Activated B cell treated with CpG ODN at 0.5 μM for 24 hours (primary cell): ENCODE measurements at regions not wholly inside any gene's neighbourhood (a gene's known extent, or its start where the extent isn't known, plus 50 kb on each side); places are given as distances from the start of the nearest gene placed in this dataset.

Experiments used
- ATAC-seq: fragments of 200-7000 bp; cut with Tn5 transposase; one replicate; pipeline ENCODE4 v1.10.0; 2021; ENCODE audit warnings: low read depth, mild to moderate bottlenecking, moderate library complexity
- CTCF ChIA-PET: fragments of 350-600 bp; sonication (Branson Sonifier 250); formaldehyde crosslinking; loops from one replicate; lab custom pipeline; 2021; ENCODE audit warnings: antibody characterized with exemption; lab: Charles Lee
- POLR2A ChIA-PET: fragments of 350-600 bp; sonication (Branson Sonifier 250); formaldehyde crosslinking; loops from one replicate; lab custom pipeline; 2021; ENCODE audit warnings: antibody characterized with exemption; lab: Charles Lee
- DNase-seq: peaks from one replicate; pipeline ENCODE4 v3.0.0; 2022
- H3K27ac Mint-ChIP-seq: one replicate; pipeline ENCODE4 v1.8.0; 2020; ENCODE audit warnings: mixed read lengths
- H3K27me3 Mint-ChIP-seq: one replicate; pipeline ENCODE4 v1.8.0; 2021; ENCODE audit warnings: mixed read lengths
- H3K36me3 Mint-ChIP-seq: one replicate; pipeline ENCODE4 v1.8.0; 2021; ENCODE audit warnings: low read depth, mixed read lengths
- H3K4me1 Mint-ChIP-seq: one replicate; pipeline ENCODE4 v1.8.0; 2021; ENCODE audit warnings: mixed read lengths
- H3K4me3 Mint-ChIP-seq: one replicate; pipeline ENCODE4 v1.8.0; 2020; ENCODE audit warnings: mild to moderate bottlenecking, mixed read lengths
- H3K9me3 Mint-ChIP-seq: one replicate; pipeline ENCODE4 v1.8.0; 2020; ENCODE audit warnings: mixed read lengths
- intact Hi-C: fragments of 100-400 bp; cut with micrococcal nuclease; formaldehyde crosslinking; loops from one replicate; pipeline ENCODE4 v1.15.1; 2024
- TF ChIP-seq, protein P1 (sequence below): fragments of 200-600 bp; IDR thresholded peaks from one replicate; pipeline ENCODE4 v1.8.0; 2022; ENCODE audit warnings: antibody characterized with exemption, mild to moderate bottlenecking

DNA sequence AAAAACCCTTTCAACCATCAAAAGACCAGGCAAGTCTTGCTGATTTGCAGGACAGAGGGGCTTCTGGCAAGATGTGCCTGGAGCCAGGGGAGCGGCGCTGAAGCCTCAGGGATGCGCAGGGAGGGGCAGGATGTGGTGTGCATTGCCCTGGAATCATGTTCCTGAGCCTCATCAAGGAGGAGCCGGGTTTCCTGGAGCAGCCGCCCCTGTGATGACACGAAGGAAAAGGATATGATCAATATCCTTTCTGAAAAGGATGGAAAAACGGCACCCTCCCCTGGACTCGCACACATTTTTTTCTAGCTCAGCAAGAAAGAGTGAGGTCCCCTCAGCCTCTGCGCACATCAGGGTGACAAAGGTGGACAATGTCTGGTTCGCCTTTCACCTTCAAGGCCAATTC lies 173.1 kb upstream of the SSTR4 start:
- no peak overlapping the region for H3K4me3 Mint-ChIP-seq
- H3K9me3 Mint-ChIP-seq, result no peaks in the 10 kb centered on the region
- H3K27ac Mint-ChIP-seq, result no peak overlapping the region
- DNase-seq (no peak), ATAC-seq (no peak)
- no peaks in the 10 kb centered on the region for H3K27me3 Mint-ChIP-seq
- TF ChIP-seq, protein P1, sequence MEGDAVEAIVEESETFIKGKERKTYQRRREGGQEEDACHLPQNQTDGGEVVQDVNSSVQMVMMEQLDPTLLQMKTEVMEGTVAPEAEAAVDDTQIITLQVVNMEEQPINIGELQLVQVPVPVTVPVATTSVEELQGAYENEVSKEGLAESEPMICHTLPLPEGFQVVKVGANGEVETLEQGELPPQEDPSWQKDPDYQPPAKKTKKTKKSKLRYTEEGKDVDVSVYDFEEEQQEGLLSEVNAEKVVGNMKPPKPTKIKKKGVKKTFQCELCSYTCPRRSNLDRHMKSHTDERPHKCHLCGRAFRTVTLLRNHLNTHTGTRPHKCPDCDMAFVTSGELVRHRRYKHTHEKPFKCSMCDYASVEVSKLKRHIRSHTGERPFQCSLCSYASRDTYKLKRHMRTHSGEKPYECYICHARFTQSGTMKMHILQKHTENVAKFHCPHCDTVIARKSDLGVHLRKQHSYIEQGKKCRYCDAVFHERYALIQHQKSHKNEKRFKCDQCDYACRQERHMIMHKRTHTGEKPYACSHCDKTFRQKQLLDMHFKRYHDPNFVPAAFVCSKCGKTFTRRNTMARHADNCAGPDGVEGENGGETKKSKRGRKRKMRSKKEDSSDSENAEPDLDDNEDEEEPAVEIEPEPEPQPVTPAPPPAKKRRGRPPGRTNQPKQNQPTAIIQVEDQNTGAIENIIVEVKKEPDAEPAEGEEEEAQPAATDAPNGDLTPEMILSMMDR, result no peak
- no peaks in the 10 kb centered on the region for H3K36me3 Mint-ChIP-seq
- H3K4me1 Mint-ChIP-seq, result no peaks in the 10 kb centered on the region
- ChIA-PET POLR2A (no interaction called here), CTCF (no interaction called here)
- intact Hi-C loops, result no loop called here

DNA sequence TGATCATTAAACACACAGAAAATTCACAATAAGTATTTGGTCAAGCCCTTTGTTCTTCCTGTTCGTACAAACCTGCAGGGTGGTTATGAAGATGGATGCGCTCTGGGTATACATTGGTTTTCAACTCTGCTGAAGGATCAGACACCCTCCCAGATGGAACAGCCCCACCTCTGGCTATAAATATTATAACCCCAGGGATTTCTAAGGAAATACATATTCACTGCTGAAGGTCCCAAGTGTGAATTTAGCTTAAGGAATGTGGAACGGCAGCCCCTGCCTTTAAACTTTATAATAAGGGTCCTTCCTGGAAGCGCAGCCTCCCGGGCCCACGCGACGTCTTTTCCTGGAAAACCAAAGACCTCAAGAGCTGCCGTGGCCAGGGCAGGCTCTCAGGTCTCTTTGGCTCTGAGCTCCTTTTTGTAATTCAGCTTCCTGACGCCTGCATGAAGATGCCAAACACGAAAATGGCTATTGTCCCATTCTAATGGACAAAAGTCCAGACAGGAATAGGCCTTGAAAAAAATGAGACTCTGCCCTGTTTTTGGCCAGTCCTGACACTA lies 172.4 kb upstream of the SSTR4 start:
- H3K27ac Mint-ChIP-seq, result no peak overlapping the region
- no peak for DNase-seq
- TF ChIP-seq, protein P1, result no peak
- POLR2A ChIA-PET, result no interaction called here
- H3K36me3 Mint-ChIP-seq, result no peaks in the 10 kb centered on the region
- no peaks in the 10 kb centered on the region for H3K4me1 Mint-ChIP-seq
- no peaks in the 10 kb centered on the region for H3K27me3 Mint-ChIP-seq
- peaks cover under 1% of the 10 kb centered on the region for H3K9me3 Mint-ChIP-seq
- CTCF ChIA-PET, result no interaction called here
- intact Hi-C loops, result no loop called here
- ATAC-seq, result no peak
- no peak overlapping the region for H3K4me3 Mint-ChIP-seq

DNA sequence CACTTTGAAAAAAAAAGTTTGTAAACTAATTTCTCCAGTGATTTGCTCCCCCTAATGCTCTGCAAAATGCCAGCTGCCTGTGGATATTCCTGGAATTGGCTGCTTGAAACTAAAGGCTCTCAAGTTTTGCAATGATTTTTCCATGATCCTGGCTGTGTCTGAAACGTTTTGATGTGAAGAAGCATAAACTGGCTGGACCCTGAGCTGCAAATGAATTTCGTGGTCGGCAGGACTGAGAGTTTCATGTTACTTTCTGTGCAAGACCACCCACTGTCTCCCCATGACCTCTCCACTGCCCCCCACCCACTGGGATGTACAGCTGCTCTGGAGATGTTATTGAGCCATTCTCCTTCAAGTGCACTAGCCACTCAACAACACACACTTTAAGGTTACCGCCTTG lies 171.3 kb upstream of the SSTR4 start:
- H3K4me1 Mint-ChIP-seq, result no peaks in the 10 kb centered on the region
- no peaks in the 10 kb centered on the region for H3K36me3 Mint-ChIP-seq
- CTCF ChIA-PET, result no interaction called here
- DNase-seq (no peak), ATAC-seq (no peak)
- H3K27me3 Mint-ChIP-seq, result no peaks in the 10 kb centered on the region
- no peak overlapping the region for H3K4me3 Mint-ChIP-seq
- TF ChIP-seq, protein P1, result no peak
- intact Hi-C loops, result no loop called here
- POLR2A ChIA-PET, result no interaction called here
- H3K27ac Mint-ChIP-seq, result no peak overlapping the region
- H3K9me3 Mint-ChIP-seq, result peaks cover 4% of the 10 kb centered on the region

DNA sequence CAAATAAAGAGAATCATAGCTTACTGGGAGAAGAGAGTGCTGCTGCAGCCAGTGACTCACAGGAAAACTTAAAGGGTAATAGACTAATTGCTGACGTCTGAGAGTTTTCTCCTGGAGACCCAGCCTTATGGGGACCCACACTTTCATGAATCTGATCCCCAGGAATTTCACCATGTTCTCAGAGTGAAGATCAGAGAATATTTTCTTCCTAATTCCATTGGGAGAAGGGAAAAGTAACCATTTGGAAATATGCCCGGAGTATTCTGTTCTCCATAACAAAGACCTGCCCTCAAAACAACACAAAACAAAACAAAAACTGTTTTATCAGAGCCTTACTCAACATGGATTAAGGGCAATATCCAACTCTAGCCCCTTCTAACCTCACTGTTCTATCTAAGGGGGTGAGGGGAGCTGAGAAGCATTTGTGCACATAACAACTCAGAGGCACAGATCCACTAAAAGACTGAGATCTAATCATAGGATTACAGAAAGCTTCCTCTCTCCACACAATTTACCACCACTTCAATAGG lies 168.2 kb upstream of the SSTR4 start:
- POLR2A ChIA-PET, result no interaction called here
- CTCF ChIA-PET, result no interaction called here
- Mint-ChIP-seq H3K27me3 (no peaks in the 10 kb centered on the region), H3K27ac (no peak overlapping the region), H3K36me3 (no peaks in the 10 kb centered on the region), H3K4me1 (no peaks in the 10 kb centered on the region), H3K9me3 (peaks cover 4% of the 10 kb centered on the region), H3K4me3 (no peak overlapping the region)
- DNase-seq, result no peak
- ATAC-seq, result no peak
- intact Hi-C loops, result no loop called here
- TF ChIP-seq, protein P1, result no peak

DNA sequence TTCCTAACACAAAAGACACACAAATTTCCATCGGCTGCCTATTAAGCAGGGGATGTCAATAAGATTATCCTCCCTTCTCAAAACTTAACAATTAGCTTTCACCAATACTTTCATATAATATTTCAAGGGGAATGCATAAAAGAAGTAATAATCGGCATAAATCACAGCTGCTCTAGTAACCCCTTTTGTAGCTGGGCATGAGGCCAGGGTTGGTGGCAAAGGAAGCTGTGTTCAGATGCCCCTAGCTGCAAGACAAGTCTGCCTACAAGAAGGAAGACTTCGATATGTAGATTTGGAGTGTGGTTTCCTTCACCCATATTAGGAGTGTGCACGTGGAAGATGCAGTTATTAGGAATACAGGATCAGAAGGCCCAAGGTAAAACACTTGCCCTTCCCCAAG lies 156.9 kb upstream of the SSTR4 start:
- Mint-ChIP-seq H3K4me3 (no peak overlapping the region), H3K4me1 (no peaks in the 10 kb centered on the region), H3K27ac (no peak overlapping the region), H3K27me3 (no peaks in the 10 kb centered on the region), H3K36me3 (no peaks in the 10 kb centered on the region), H3K9me3 (no peaks in the 10 kb centered on the region)
- ChIA-PET POLR2A (no interaction called here), CTCF (no interaction called here)
- ATAC-seq, result no peak
- DNase-seq, result no peak
- TF ChIP-seq, protein P1, result no peak
- intact Hi-C loops, result no loop called here
